Neural cell (in vitro differentiated cells): ENCODE measurements at regions not wholly inside any gene's neighbourhood (a gene's known extent, or its start where the extent isn't known, plus 50 kb on each side); places are given as distances from the start of the nearest gene placed in this dataset.
A peak's percentile ranks its signal among the peaks of the same experiment; 100 is the strongest.

Experiments used
- H2AFZ ChIP-seq: fragments of 200-600, 300-800 bp; sonication (generic), shearing (Covaris generic); 2 replicates; pipeline ENCODE4 v1.6.0; 2014; ENCODE audit warnings: low read depth, mild to moderate bottlenecking, antibody characterized with exemption, low read length, moderate library complexity
- H3F3A ChIP-seq: fragments of 200-600 bp; shearing (Covaris generic); 2 replicates; pipeline ENCODE4 v1.6.1; 2016; ENCODE audit warnings: mild to moderate bottlenecking, moderate library complexity, mixed read lengths, antibody characterized with exemption, low read length; ENCODE audit not compliant: insufficient read depth, poor library complexity, severe bottlenecking
- H3K27ac ChIP-seq: fragments of 200-600, 300-800 bp; sonication (generic), shearing (Covaris generic); 2 replicates; pipeline ENCODE4 v1.5.1; 2014; ENCODE audit warnings: mild to moderate bottlenecking, low read length, moderate library complexity
- H3K27me3 ChIP-seq: fragments of 300-800, 200-600 bp; sonication (generic), shearing (Covaris generic); 2 replicates; pipeline ENCODE4 v1.6.0; 2014; ENCODE audit warnings: mild to moderate bottlenecking, low read depth, low read length, moderate library complexity; ENCODE audit not compliant: insufficient read depth
- H3K36me3 ChIP-seq: fragments of 300-800, 200-600 bp; sonication (generic), shearing (Covaris generic); 2 replicates; pipeline ENCODE4 v1.5.1; 2014; ENCODE audit warnings: mild to moderate bottlenecking, antibody characterized with exemption, low read length, moderate library complexity; ENCODE audit not compliant: insufficient read depth
- H3K4me2 ChIP-seq: fragments of 300-800, 200-600 bp; sonication (generic), shearing (Covaris generic); 2 replicates; pipeline ENCODE4 v1.6.0; 2014; ENCODE audit warnings: mild to moderate bottlenecking, low read length
- H3K4me3 ChIP-seq: fragments of 300-800, 200-600 bp; sonication (generic), shearing (Covaris generic); 2 replicates; pipeline ENCODE4 v1.5.1; 2014; ENCODE audit warnings: mild to moderate bottlenecking, low read length, moderate library complexity
- H3K79me2 ChIP-seq: fragments of 200-600 bp; shearing (Covaris generic); replicated peaks from 2 replicates; pipeline ENCODE4 v1.6.0; 2014; ENCODE audit warnings: mild to moderate bottlenecking, low read length, moderate library complexity; ENCODE audit not compliant: insufficient read depth
- H3K9ac ChIP-seq: fragments of 300-800, 200-600 bp; sonication (generic), shearing (Covaris generic); 2 replicates; pipeline ENCODE4 v1.6.1; 2016; ENCODE audit warnings: mild to moderate bottlenecking, low read length, mixed read lengths
- H3K9me2 ChIP-seq: fragments of 200-600 bp; shearing (Covaris generic); 2 replicates; pipeline ENCODE4 v1.6.1; 2016; ENCODE audit warnings: mild to moderate bottlenecking, low read length, mixed read lengths; ENCODE audit not compliant: insufficient read depth
- H3K9me3 ChIP-seq: fragments of 200-600, 300-800 bp; sonication (generic), shearing (Covaris generic); 2 replicates; pipeline ENCODE4 v1.6.1; 2016; ENCODE audit warnings: mild to moderate bottlenecking, mixed run types, low read length, moderate library complexity, mixed read lengths
- H4K20me1 ChIP-seq: fragments of 200-600 bp; shearing (Covaris generic); 2 replicates; pipeline ENCODE4 v1.6.1; 2016; ENCODE audit warnings: mild to moderate bottlenecking, mixed run types; ENCODE audit not compliant: insufficient read depth
- CTCF ChIP-seq: fragments of 450-650 bp; IDR thresholded peaks from 2 replicates; pipeline ENCODE4 v1.5.1; 2014; ENCODE audit warnings: antibody characterized with exemption, mild to moderate bottlenecking, moderate library complexity; ENCODE audit not compliant: poor library complexity, severe bottlenecking
- EP300 ChIP-seq: fragments of 450-650 bp; conservative IDR thresholded peaks from 2 replicates; pipeline ENCODE4 v1.6.1; 2014; ENCODE audit warnings: antibody characterized with exemption, mild to moderate bottlenecking, moderate library complexity; ENCODE audit not compliant: poor library complexity, severe bottlenecking
- EZH2 ChIP-seq: fragments of 200-600, 300-800 bp; shearing (Covaris generic), sonication (generic); IDR thresholded peaks from 2 replicates; pipeline ENCODE4 v1.6.1; 2014; ENCODE audit warnings: antibody characterized with exemption, low read length, borderline replicate concordance, mild to moderate bottlenecking; ENCODE audit not compliant: insufficient read depth, poor library complexity, severe bottlenecking
- MXI1 ChIP-seq: fragments of 450-650 bp; conservative IDR thresholded peaks from 2 replicates; pipeline ENCODE4 v1.6.1; 2014; ENCODE audit warnings: antibody characterized with exemption, mild to moderate bottlenecking; ENCODE audit not compliant: poor library complexity, severe bottlenecking
- POLR2AphosphoS5 ChIP-seq: IDR thresholded peaks from 2 replicates; pipeline ENCODE4 v1.6.1; 2012
- RAD21 ChIP-seq: fragments of 450-650 bp; conservative IDR thresholded peaks from 2 replicates; pipeline ENCODE4 v1.6.1; 2014; ENCODE audit warnings: antibody characterized with exemption, mild to moderate bottlenecking, moderate library complexity
- REST ChIP-seq: IDR thresholded peaks from 2 replicates; pipeline ENCODE4 v1.6.1; 2012; ENCODE audit warnings: borderline replicate concordance
- TAF1 ChIP-seq: IDR thresholded peaks from 2 replicates; pipeline ENCODE4 v1.6.1; 2012; ENCODE audit warnings: low read depth

- H2AFZ ChIP-seq = no peak overlapping the region
Measured at GRCh38 chr7:47154791-47155190, 427.1 kb downstream of the TNS3 start.

GRCh38 chr7:47153576-47153975, 428.3 kb downstream of the TNS3 start:
- Histone ChIP-seq H3K9ac (no peak overlapping the region), H3K9me3 (no peaks in the 10 kb centered on the region), H2AFZ (no peak overlapping the region), H3F3A (no peaks in the 10 kb centered on the region), H3K36me3 (no peaks in the 10 kb centered on the region), H3K79me2 (no peaks in the 10 kb centered on the region), H3K4me2 (no peak overlapping the region), H3K27ac (no peak overlapping the region), H3K4me3 (peak overlapping the region; percentile 36), H4K20me1 (no peaks in the 10 kb centered on the region), H3K27me3 (no peaks in the 10 kb centered on the region), H3K9me2 (no peaks in the 10 kb centered on the region)
- TF ChIP-seq MXI1 = peak; percentile 21
- no peak for TF ChIP-seq RAD21

More at GRCh38 chr7:47154791-47155190, 427.1 kb downstream of the TNS3 start:
- TF ChIP-seq EZH2 = no peak
- Histone ChIP-seq H3K36me3 (no peaks in the 10 kb centered on the region), H3K9me2 (no peaks in the 10 kb centered on the region), H3K79me2 (no peaks in the 10 kb centered on the region), H3F3A (no peaks in the 10 kb centered on the region), H3K9ac (no peak overlapping the region), H3K27ac (no peak overlapping the region), H3K4me3 (no peak overlapping the region), H4K20me1 (no peaks in the 10 kb centered on the region), H3K9me3 (no peaks in the 10 kb centered on the region), H3K27me3 (no peaks in the 10 kb centered on the region), H3K4me2 (no peak overlapping the region)

- Histone ChIP-seq H3K9ac (no peak overlapping the region), H3K79me2 (no peaks in the 10 kb centered on the region), H3K9me3 (no peaks in the 10 kb centered on the region), H4K20me1 (no peaks in the 10 kb centered on the region), H3K4me3 (no peak overlapping the region), H3K27me3 (no peaks in the 10 kb centered on the region), H2AFZ (no peak overlapping the region), H3K9me2 (no peaks in the 10 kb centered on the region), H3K36me3 (no peaks in the 10 kb centered on the region), H3K4me2 (no peak overlapping the region), H3K27ac (no peak overlapping the region), H3F3A (no peaks in the 10 kb centered on the region)
- no peak for TF ChIP-seq RAD21
- TF ChIP-seq POLR2AphosphoS5 = no peak
- TF ChIP-seq MXI1 = no peak
Measured at GRCh38 chr7:47153058-47153457, 428.9 kb downstream of the TNS3 start.

- H3K27ac ChIP-seq = no peak overlapping the region
- no peak overlapping the region for H2AFZ ChIP-seq
- no peaks in the 10 kb centered on the region for H3K9me3 ChIP-seq
- no peaks in the 10 kb centered on the region for H4K20me1 ChIP-seq
- no peaks in the 10 kb centered on the region for H3K79me2 ChIP-seq
- no peak overlapping the region for H3K4me3 ChIP-seq
- no peaks in the 10 kb centered on the region for H3F3A ChIP-seq
- H3K9me2 ChIP-seq = no peaks in the 10 kb centered on the region
- H3K4me2 ChIP-seq = no peak overlapping the region
- no peak overlapping the region for H3K9ac ChIP-seq
- H3K27me3 ChIP-seq = no peaks in the 10 kb centered on the region
- H3K36me3 ChIP-seq = no peaks in the 10 kb centered on the region
- TF ChIP-seq POLR2AphosphoS5 (no peak), RAD21 (no peak), EP300 (no peak), EZH2 (no peak), REST (no peak), CTCF (no peak), TAF1 (no peak)
Measured at GRCh38 chr7:47152307-47152706, 429.6 kb downstream of the TNS3 start.
